Loucy (cell line): ENCODE measurements at regions not wholly inside any gene's neighbourhood (a gene's known extent, or its start where the extent isn't known, plus 50 kb on each side); places are given as distances from the start of the nearest gene placed in this dataset.

ENCODE experiments used
- EZH2phosphoT487 ChIP-seq: fragments of 200-600 bp; IDR thresholded peaks from 2 replicates; pipeline ENCODE4 v1.6.1; 2018; ENCODE audit warnings: antibody characterized with exemption, mild to moderate bottlenecking, moderate library complexity, borderline replicate concordance
- TF ChIP-seq, protein P1 (sequence below): fragments of 200-600 bp; sonication (generic); conservative IDR thresholded peaks from 2 replicates; pipeline ENCODE4 v1.5.1; 2014; ENCODE audit warnings: mild to moderate bottlenecking, antibody characterized with exemption, low read length

GRCh38 chr2:147293991-147294824 lies 550.6 kb upstream of the ACVR2A start:
- TF ChIP-seq, protein P1, sequence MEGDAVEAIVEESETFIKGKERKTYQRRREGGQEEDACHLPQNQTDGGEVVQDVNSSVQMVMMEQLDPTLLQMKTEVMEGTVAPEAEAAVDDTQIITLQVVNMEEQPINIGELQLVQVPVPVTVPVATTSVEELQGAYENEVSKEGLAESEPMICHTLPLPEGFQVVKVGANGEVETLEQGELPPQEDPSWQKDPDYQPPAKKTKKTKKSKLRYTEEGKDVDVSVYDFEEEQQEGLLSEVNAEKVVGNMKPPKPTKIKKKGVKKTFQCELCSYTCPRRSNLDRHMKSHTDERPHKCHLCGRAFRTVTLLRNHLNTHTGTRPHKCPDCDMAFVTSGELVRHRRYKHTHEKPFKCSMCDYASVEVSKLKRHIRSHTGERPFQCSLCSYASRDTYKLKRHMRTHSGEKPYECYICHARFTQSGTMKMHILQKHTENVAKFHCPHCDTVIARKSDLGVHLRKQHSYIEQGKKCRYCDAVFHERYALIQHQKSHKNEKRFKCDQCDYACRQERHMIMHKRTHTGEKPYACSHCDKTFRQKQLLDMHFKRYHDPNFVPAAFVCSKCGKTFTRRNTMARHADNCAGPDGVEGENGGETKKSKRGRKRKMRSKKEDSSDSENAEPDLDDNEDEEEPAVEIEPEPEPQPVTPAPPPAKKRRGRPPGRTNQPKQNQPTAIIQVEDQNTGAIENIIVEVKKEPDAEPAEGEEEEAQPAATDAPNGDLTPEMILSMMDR = no peak
- no peak for TF ChIP-seq EZH2phosphoT487
